Upper lobe of left lung (tissue), 6 donors: ENCODE measurements at regions not wholly inside any gene's neighbourhood (a gene's known extent, or its start where the extent isn't known, plus 50 kb on each side); places are given as distances from the start of the nearest gene placed in this dataset.

ENCODE experiments used
- ATAC-seq, 2 donors: fragments of 200-7000 bp; cut with Tn5 transposase; one replicate each; pipeline ENCODE4 v1.9.1; 2022; ENCODE audit warnings: mild to moderate bottlenecking in 2 of 2, moderate library complexity in 2 of 2; ENCODE audit not compliant: low FRiP score in 2 of 2
- DNase-seq, 2 donors: peaks; one replicate each; pipeline ENCODE4 v3.0.0-alpha.2; 2019 to 2020
- H3K27ac ChIP-seq, 4 donors: fragments of 200-600 bp; sonication (generic); one replicate each; pipeline ENCODE4 v1.5.1; 2016 to 2019
- H3K27me3 ChIP-seq, 4 donors: fragments of 200-600 bp; sonication (generic); one replicate each; pipeline ENCODE4 v1.5.1; 2017 to 2019
- H3K36me3 ChIP-seq, 4 donors: fragments of 200-600 bp; sonication (generic); one replicate each; pipeline ENCODE4 v1.5.1; 2016 to 2019
- H3K4me1 ChIP-seq, 4 donors: fragments of 200-600 bp; sonication (generic); one replicate each; pipeline ENCODE4 v1.5.1; 2018 to 2019
- H3K4me3 ChIP-seq, 4 donors: fragments of 200-600 bp; sonication (generic); one replicate each; pipeline ENCODE4 v1.5.1; 2017 to 2019; ENCODE audit warnings: mild to moderate bottlenecking in 2 of 4, moderate library complexity in 1 of 4
- H3K9me3 ChIP-seq, 4 donors: fragments of 200-600 bp; sonication (generic); one replicate each; pipeline ENCODE4 v1.5.1; 2018 to 2019
- EP300 ChIP-seq, 4 donors: sonication (generic); formaldehyde crosslinking; IDR thresholded peaks; one replicate each; pipeline ENCODE4 v1.5.1; 2017; ENCODE audit warnings: antibody characterized with exemption in 4 of 4, control low read depth in 2 of 4
- POLR2A ChIP-seq, 4 donors: fragments of 450-650 bp; IDR thresholded peaks; one replicate each; pipeline ENCODE4 v1.5.1; 2016 to 2017; ENCODE audit warnings: antibody characterized with exemption in 4 of 4, mild to moderate bottlenecking in 2 of 4
- POLR2AphosphoS5 ChIP-seq, 2 donors: sonication (generic); formaldehyde crosslinking; IDR thresholded peaks; one replicate each; pipeline ENCODE4 v1.5.1; 2017; ENCODE audit warnings: antibody characterized with exemption in 2 of 2
- WGBS, 2 donors: methylation state at CpG; one replicate each; pipeline ENCODE4 v1.1.5; 2017 to 2018; 5-methylcytosine and 5-hydroxymethylcytosine counted together
- TF ChIP-seq, protein P1 (sequence below), 6 experiments: fragments of 450-650 bp in 4 of 6; fragments of 200-600 bp in 2 of 6; sonication (generic) in 2 of 6; IDR thresholded peaks; one replicate each; pipeline ENCODE4 v1.5.1; 2016 to 2019; ENCODE audit warnings: antibody characterized with exemption in 6 of 6
- donor health status: DM: no; HTN: no; CAD: no; lungs with moderate emphysema.
- donor health status: DM: no; HTN: yes; CAD: no; lungs with severe emphysema.

DNA sequence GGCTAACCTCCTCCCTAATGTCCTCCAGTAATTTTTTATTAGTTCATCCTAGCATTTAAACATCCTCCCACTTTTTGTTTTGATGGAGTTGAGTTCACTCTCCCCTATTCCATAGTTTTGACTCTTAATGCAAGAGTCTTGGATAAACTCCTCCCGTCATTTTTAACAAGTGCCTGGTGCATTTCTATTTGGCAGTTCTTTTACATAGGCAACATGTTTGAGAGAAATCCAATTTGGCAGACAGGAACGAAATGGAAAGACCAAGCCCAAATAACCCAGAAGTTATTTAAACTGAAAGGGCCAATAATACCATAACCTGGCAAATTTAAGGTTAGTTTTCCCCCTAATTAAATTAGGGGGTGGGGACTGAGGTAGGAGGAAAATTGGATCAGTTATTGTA lies 291.5 kb upstream of the MANEA start:
- ATAC-seq (no peak), DNase-seq (no peak)
- Histone ChIP-seq H3K4me1 (no peaks in the 10 kb centered on the region), H3K27me3 (no peaks in the 10 kb centered on the region), H3K27ac (no peak overlapping the region), H3K4me3 (no peak overlapping the region), H3K9me3 (no peaks in the 10 kb centered on the region), H3K36me3 (no peaks in the 10 kb centered on the region)
- TF ChIP-seq POLR2AphosphoS5 (IDR thresholded peaks at IDR 0.05) (no peak), EP300 (IDR thresholded peaks at IDR 0.05) (no peak), POLR2A (IDR thresholded peaks at IDR 0.05) (no peak)
- TF ChIP-seq, protein P1, sequence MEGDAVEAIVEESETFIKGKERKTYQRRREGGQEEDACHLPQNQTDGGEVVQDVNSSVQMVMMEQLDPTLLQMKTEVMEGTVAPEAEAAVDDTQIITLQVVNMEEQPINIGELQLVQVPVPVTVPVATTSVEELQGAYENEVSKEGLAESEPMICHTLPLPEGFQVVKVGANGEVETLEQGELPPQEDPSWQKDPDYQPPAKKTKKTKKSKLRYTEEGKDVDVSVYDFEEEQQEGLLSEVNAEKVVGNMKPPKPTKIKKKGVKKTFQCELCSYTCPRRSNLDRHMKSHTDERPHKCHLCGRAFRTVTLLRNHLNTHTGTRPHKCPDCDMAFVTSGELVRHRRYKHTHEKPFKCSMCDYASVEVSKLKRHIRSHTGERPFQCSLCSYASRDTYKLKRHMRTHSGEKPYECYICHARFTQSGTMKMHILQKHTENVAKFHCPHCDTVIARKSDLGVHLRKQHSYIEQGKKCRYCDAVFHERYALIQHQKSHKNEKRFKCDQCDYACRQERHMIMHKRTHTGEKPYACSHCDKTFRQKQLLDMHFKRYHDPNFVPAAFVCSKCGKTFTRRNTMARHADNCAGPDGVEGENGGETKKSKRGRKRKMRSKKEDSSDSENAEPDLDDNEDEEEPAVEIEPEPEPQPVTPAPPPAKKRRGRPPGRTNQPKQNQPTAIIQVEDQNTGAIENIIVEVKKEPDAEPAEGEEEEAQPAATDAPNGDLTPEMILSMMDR (IDR thresholded peaks at IDR 0.05) = no peak
- WGBS, 2 donors = 38 to 53% methylated on average over 2 of the region's 2 CpGs

DNA sequence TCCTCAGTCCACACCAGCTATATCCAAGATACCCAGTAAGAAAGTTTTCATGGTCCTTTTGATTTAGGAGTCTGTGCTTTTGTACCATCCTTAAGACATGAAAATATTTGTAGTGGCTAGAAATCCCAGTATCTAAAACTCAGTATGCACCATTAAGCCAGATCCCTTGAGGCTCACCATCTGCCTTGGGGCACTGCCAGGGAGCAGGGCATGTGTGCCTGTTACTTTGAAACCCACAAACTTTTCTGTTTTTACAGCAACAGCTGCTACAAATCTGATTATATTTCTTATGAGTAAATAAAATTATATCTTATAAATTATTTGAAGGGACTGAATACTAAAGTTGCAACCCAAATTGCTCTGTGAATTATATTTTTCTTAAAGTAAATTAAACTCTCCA lies 290.5 kb upstream of the MANEA start:
- H3K36me3 ChIP-seq = no peaks in the 10 kb centered on the region
- H3K27ac ChIP-seq = no peak overlapping the region
- H3K4me1 ChIP-seq = no peaks in the 10 kb centered on the region
- ATAC-seq (no peak), DNase-seq (no peak)
- no peak overlapping the region for H3K4me3 ChIP-seq
- TF ChIP-seq EP300 (IDR thresholded peaks at IDR 0.05) (no peak), POLR2A (IDR thresholded peaks at IDR 0.05) (no peak), POLR2AphosphoS5 (IDR thresholded peaks at IDR 0.05) (no peak)
- TF ChIP-seq, protein P1 (IDR thresholded peaks at IDR 0.05) = no peak
- H3K9me3 ChIP-seq = no peaks in the 10 kb centered on the region
- no peaks in the 10 kb centered on the region for H3K27me3 ChIP-seq

DNA sequence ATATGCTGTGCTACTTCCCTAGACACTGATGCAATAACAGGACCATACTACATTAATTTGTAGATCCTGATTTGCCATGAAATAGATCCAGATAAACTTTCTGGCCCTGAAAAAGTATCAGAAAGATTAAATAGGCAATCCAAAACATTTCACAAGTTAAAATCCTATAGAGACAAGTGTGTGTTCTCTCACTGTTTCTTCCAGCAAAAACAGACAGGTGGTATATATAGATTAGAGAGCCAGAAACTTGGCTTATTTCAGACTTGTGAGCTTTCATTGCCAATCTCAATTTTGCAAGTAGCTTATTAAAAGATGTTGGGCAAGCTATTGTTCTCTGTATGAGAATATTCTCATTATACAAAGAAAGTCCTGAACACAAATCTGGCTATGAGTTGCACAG lies 289.1 kb upstream of the MANEA start:
- no peak overlapping the region for H3K27ac ChIP-seq
- no peak overlapping the region for H3K4me3 ChIP-seq
- TF ChIP-seq EP300 (IDR thresholded peaks at IDR 0.05) (no peak), POLR2AphosphoS5 (IDR thresholded peaks at IDR 0.05) (no peak), POLR2A (IDR thresholded peaks at IDR 0.05) (no peak)
- TF ChIP-seq, protein P1 (IDR thresholded peaks at IDR 0.05) = no peak
- DNase-seq (no peak), ATAC-seq (no peak)
- no peaks in the 10 kb centered on the region for H3K9me3 ChIP-seq
- no peaks in the 10 kb centered on the region for H3K27me3 ChIP-seq
- no peaks in the 10 kb centered on the region for H3K36me3 ChIP-seq
- no peaks in the 10 kb centered on the region for H3K4me1 ChIP-seq

DNA sequence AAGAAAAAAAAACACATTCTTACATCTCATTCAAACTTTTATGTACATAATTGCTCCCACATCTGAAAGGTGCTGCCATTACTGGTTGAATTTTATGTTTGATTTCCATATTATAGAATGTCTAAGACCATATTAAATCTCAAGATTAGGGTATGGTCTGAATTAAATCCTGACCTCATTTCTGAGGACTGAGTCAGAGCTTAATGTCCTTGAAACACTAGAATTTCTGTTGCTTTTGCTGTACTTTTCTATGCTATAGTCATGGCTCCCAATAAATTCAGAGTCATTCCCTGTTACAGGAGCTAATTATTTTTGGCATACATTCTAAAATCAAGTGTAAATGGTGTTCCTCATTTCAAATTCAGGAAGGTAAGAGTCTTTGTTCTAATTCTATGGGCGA lies 285.3 kb upstream of the MANEA start:
- no peak for DNase-seq
- WGBS, 2 donors = 89 to 97% methylated on average over 1 of the region's 1 CpG
- Histone ChIP-seq H3K36me3 (no peaks in the 10 kb centered on the region), H3K27me3 (no peaks in the 10 kb centered on the region), H3K27ac (no peak overlapping the region), H3K4me3 (no peak overlapping the region), H3K9me3 (no peaks in the 10 kb centered on the region), H3K4me1 (no peaks in the 10 kb centered on the region)
- no peak for TF ChIP-seq EP300 (IDR thresholded peaks at IDR 0.05)
- no peak for TF ChIP-seq POLR2A (IDR thresholded peaks at IDR 0.05)
- TF ChIP-seq, protein P1 (IDR thresholded peaks at IDR 0.05) = no peak
- TF ChIP-seq POLR2AphosphoS5 (IDR thresholded peaks at IDR 0.05) = no peak
- no peak for ATAC-seq

DNA sequence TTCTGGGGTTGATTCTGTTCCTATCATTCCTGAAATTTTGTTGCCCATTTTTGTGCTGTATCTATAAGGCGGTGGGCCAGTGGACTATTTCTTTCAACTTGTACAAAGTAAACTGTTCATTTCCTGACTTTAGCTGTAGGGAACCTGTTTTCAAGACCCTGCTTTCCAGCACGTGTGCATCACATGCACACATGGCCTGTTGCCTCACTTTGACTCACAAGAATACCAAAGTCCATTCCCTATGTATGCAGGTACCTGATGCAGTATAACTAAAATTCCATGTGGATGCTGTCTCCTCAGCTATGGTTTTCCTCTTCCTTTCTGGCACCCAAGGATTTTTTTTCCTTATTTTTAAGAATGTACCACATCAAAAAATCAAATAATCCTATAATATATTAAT lies 284.1 kb upstream of the MANEA start:
- DNase-seq (no peak), ATAC-seq (no peak)
- 64 to 67% methylated on average over 2 of the region's 2 CpGs for WGBS, 2 donors
- Histone ChIP-seq H3K4me1 (no peaks in the 10 kb centered on the region), H3K36me3 (no peaks in the 10 kb centered on the region), H3K9me3 (no peaks in the 10 kb centered on the region), H3K27ac (no peak overlapping the region), H3K27me3 (no peaks in the 10 kb centered on the region), H3K4me3 (no peak overlapping the region)
- no peak for TF ChIP-seq POLR2AphosphoS5 (IDR thresholded peaks at IDR 0.05)
- no peak for TF ChIP-seq POLR2A (IDR thresholded peaks at IDR 0.05)
- no peak for TF ChIP-seq EP300 (IDR thresholded peaks at IDR 0.05)
- TF ChIP-seq, protein P1 (IDR thresholded peaks at IDR 0.05) = no peak
